ENCODE measurements at regions not wholly inside any gene's neighbourhood (a gene's known extent, or its start where the extent isn't known, plus 50 kb on each side); places are given as distances from the start of the nearest gene placed in this dataset.

DNA sequence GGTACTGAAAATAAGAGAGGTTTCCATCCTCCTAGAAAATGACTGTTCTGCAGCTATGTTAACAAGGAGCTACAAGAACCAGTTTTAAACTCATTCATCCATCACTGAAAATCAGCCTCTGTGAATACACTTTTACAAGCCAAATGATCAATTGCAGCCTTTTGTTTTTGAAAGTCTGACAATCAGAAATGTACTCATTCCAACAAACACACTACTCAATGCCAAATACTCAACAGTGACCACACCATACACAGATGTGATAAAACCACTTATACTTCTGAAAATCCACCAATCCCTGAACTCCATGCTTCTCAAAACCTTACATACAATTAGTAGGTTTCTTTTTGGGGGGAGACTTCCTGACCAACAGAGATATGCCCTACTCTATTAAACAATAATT, 663.9 kb upstream of the CHAC2 start:
- H3K27ac ChIP-seq, result peak overlapping the region; percentile 11; the same call in 1 of the 2 replicates
- no peak for DNase-seq
- H3K36me3 ChIP-seq (ENCODE audit: low read depth), result no peaks in the 10 kb centered on the region
- intact Hi-C loops (cut with micrococcal nuclease; ENCODE audit: unreplicated experiment), result no loop called here
- no peak overlapping the region for H3K4me2 ChIP-seq
- POLR2A ChIA-PET (ENCODE audit: unreplicated experiment), result no interaction called here
- TF ChIP-seq, protein P1, sequence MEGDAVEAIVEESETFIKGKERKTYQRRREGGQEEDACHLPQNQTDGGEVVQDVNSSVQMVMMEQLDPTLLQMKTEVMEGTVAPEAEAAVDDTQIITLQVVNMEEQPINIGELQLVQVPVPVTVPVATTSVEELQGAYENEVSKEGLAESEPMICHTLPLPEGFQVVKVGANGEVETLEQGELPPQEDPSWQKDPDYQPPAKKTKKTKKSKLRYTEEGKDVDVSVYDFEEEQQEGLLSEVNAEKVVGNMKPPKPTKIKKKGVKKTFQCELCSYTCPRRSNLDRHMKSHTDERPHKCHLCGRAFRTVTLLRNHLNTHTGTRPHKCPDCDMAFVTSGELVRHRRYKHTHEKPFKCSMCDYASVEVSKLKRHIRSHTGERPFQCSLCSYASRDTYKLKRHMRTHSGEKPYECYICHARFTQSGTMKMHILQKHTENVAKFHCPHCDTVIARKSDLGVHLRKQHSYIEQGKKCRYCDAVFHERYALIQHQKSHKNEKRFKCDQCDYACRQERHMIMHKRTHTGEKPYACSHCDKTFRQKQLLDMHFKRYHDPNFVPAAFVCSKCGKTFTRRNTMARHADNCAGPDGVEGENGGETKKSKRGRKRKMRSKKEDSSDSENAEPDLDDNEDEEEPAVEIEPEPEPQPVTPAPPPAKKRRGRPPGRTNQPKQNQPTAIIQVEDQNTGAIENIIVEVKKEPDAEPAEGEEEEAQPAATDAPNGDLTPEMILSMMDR (conservative IDR thresholded peaks at IDR 0.05), result no peak
- no peak for TF ChIP-seq EZH2 (IDR thresholded peaks at IDR 0.05; ENCODE audit: low read depth)
- H3K27me3 ChIP-seq (ENCODE audit: insufficient read depth, low read depth), result no peaks in the 10 kb centered on the region
- no peaks in the 10 kb centered on the region for H3K9me2 ChIP-seq (ENCODE audit: insufficient read depth)
- BruUV-seq (replicated peaks), result no TSS peak
- CTCF ChIA-PET, result no interaction called here
- H4K20me1 ChIP-seq (ENCODE audit: insufficient read depth), result no peaks in the 10 kb centered on the region
- no peaks in the 10 kb centered on the region for H3K79me2 ChIP-seq (ENCODE audit: low read depth)
- H3K4me3 ChIP-seq, result no peak overlapping the region
- H3F3A ChIP-seq (ENCODE audit: insufficient read depth, low read depth), result no peaks in the 10 kb centered on the region
- peak overlapping the region; percentile 39; the same call in 1 of the 2 replicates for H2AFZ ChIP-seq
- H3K9me3 ChIP-seq (ENCODE audit: insufficient read depth, low read depth), result no peaks in the 10 kb centered on the region; the same call in 1 of the 2 replicates
- peaks cover 11% of the 10 kb centered on the region for H3K4me1 ChIP-seq (replicated peaks; ENCODE audit: insufficient read depth)

DNA sequence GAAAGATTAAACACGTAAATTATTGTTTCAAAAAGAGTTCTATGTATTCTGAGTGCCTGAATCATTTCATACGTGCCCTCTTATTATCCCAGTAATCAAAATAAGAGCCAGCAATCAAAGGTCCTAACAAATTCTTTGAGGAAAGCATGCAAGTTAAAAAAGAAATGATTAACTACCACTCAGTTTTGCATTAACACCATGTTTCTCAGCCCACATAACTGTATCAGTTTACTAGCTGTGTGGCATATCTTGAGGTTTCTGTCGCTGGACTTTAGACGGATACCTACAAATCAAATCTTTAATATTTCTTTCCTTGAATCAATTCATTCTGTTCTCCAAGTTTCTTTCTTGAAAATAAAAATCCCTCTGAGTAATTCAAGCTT, 668.9 kb upstream of the CHAC2 start:
- no peaks in the 10 kb centered on the region for H3K9me2 ChIP-seq (ENCODE audit: insufficient read depth)

DNA sequence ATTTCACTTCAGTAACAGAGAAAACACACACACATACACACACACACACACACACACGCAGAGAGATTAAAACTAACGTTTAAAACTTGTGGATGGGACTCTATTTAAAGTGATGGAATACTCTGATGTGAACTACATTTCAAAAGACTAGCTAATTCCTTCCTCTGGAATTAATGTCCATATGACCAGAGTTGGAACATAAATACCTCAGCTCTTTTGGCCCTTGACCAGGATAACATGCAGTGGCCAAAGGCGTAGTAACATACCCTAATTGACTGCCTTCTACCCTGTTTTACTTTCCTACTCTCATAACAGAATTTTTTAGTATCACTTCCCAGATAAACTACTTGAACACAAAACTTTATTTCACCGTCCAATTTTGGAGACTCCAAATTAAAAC, 671.3 kb upstream of the CHAC2 start:
- POLR2A ChIA-PET (ENCODE audit: unreplicated experiment), result no interaction called here
- Histone ChIP-seq H3K9me3 (ENCODE audit: insufficient read depth, low read depth) (no peaks in the 10 kb centered on the region), H3K27ac (no peak overlapping the region), H3K79me2 (ENCODE audit: low read depth) (no peaks in the 10 kb centered on the region), H3K4me3 (no peak overlapping the region), H3K4me2 (no peak overlapping the region), H3K9me2 (ENCODE audit: insufficient read depth) (no peaks in the 10 kb centered on the region), H3K36me3 (ENCODE audit: low read depth) (no peaks in the 10 kb centered on the region), H3F3A (ENCODE audit: insufficient read depth, low read depth) (no peaks in the 10 kb centered on the region), H3K27me3 (ENCODE audit: insufficient read depth, low read depth) (no peaks in the 10 kb centered on the region), H3K4me1 (replicated peaks; ENCODE audit: insufficient read depth) (no peaks in the 10 kb centered on the region), H2AFZ (peak overlapping the region; percentile 13; the same call in 1 of the 2 replicates), H4K20me1 (ENCODE audit: insufficient read depth) (no peaks in the 10 kb centered on the region)
- CTCF ChIA-PET, result no interaction called here
- TF ChIP-seq EZH2 (IDR thresholded peaks at IDR 0.05; ENCODE audit: low read depth), result no peak
- TF ChIP-seq, protein P1 (conservative IDR thresholded peaks at IDR 0.05), result no peak
- intact Hi-C loops (cut with micrococcal nuclease; ENCODE audit: unreplicated experiment), result no loop called here
- no TSS peak for BruUV-seq (replicated peaks)
- DNase-seq, result no peak

More for the DNA sequence above, 668.9 kb upstream of the CHAC2 start:
- H2AFZ ChIP-seq, result 0 out of 2 replicates have a peak overlapping the region, but pooled peaks have one; percentile 23
- POLR2A ChIA-PET (ENCODE audit: unreplicated experiment), result no interaction called here
- no peaks in the 10 kb centered on the region for H3K27me3 ChIP-seq (ENCODE audit: insufficient read depth, low read depth)
- no peak for DNase-seq
- no peak overlapping the region for H3K4me3 ChIP-seq
- no peaks in the 10 kb centered on the region for H3F3A ChIP-seq (ENCODE audit: insufficient read depth, low read depth)
- H4K20me1 ChIP-seq (ENCODE audit: insufficient read depth), result no peaks in the 10 kb centered on the region
- no peak overlapping the region for H3K27ac ChIP-seq
- BruUV-seq (replicated peaks), result no TSS peak
- CTCF ChIA-PET, result no interaction called here
- no peak overlapping the region for H3K4me2 ChIP-seq
- TF ChIP-seq, protein P1 (conservative IDR thresholded peaks at IDR 0.05), result no peak
- TF ChIP-seq EZH2 (IDR thresholded peaks at IDR 0.05; ENCODE audit: low read depth), result no peak
- H3K36me3 ChIP-seq (ENCODE audit: low read depth), result no peaks in the 10 kb centered on the region
- no peaks in the 10 kb centered on the region; the same call in 1 of the 2 replicates for H3K9me3 ChIP-seq (ENCODE audit: insufficient read depth, low read depth)
- intact Hi-C loops (cut with micrococcal nuclease; ENCODE audit: unreplicated experiment), result no loop called here
- H3K4me1 ChIP-seq (replicated peaks; ENCODE audit: insufficient read depth), result no peaks in the 10 kb centered on the region
- no peaks in the 10 kb centered on the region for H3K79me2 ChIP-seq (ENCODE audit: low read depth)

Measured in PC-9 (cell line).